ENCODE measurements at regions not wholly inside any gene's neighbourhood (a gene's known extent, or its start where the extent isn't known, plus 50 kb on each side); places are given as distances from the start of the nearest gene placed in this dataset.

- H2BK5ac ChIP-seq (ENCODE audit: insufficient read length, low read length): no peak overlapping the region
- no peaks in the 10 kb centered on the region for H3K79me2 ChIP-seq (ENCODE audit: insufficient read depth, low read length)
- H2AK5ac ChIP-seq (ENCODE audit: insufficient read length, low read length): no peak overlapping the region
- no peak overlapping the region for H3K27ac Mint-ChIP-seq
- H4K5ac ChIP-seq (ENCODE audit: insufficient read length, low read depth, low read length): no peak overlapping the region
- H2BK12ac ChIP-seq (ENCODE audit: insufficient read length, low read depth, low read length): no peak overlapping the region
- no peak overlapping the region for H2AFZ ChIP-seq (ENCODE audit: low read length)
- no peaks in the 10 kb centered on the region for H3K36me3 Mint-ChIP-seq (ENCODE audit: insufficient read depth in 1 of 3, low read depth in 3 of 3)
- H3K4me3 Mint-ChIP-seq: no peak overlapping the region
- H4K8ac ChIP-seq (replicated peaks; ENCODE audit: insufficient read length, low read depth, low read length): no peak overlapping the region
- peaks cover 2% of the 10 kb centered on the region; the same call in 1 of the 2 replicates for H3K27me3 ChIP-seq (ENCODE audit: insufficient read depth, low read length)
- no peaks in the 10 kb centered on the region for H3K9me3 Mint-ChIP-seq
- no peaks in the 10 kb centered on the region for H3K23me2 ChIP-seq (ENCODE audit: insufficient read length, low read depth, low read length, poor library complexity, severe bottlenecking)
- H4K91ac ChIP-seq (ENCODE audit: insufficient read length, low read depth, low read length): no peak overlapping the region
- no peak overlapping the region for H3K9ac ChIP-seq (ENCODE audit: extremely low read depth, insufficient read length, low read length)
- H3K4ac ChIP-seq (ENCODE audit: low read depth, low read length): no peak overlapping the region
- H3T11ph ChIP-seq (ENCODE audit: low read length): no peak overlapping the region
- no peaks in the 10 kb centered on the region for H3K79me1 ChIP-seq (ENCODE audit: insufficient read depth, low read depth, low read length, poor library complexity, severe bottlenecking)
- DNase-seq: no peak
- no peak overlapping the region for H3K14ac ChIP-seq (ENCODE audit: insufficient read depth, low read length)
- H3K18ac ChIP-seq (ENCODE audit: insufficient read length, low read depth, low read length): no peak overlapping the region
- no peak overlapping the region for H2BK15ac ChIP-seq (ENCODE audit: low read depth, low read length)
- H3K27me3 Mint-ChIP-seq (ENCODE audit: low read depth): peaks cover 36% of the 10 kb centered on the region
- H4K20me1 ChIP-seq (ENCODE audit: control insufficient read depth, insufficient read depth, insufficient read length): no peaks in the 10 kb centered on the region
- WGBS (ENCODE audit: extremely low coverage, insufficient read length, low lambda C conversion rate): no CpG with 5 or more reads among the region's 2 CpGs
- no peak overlapping the region for H3K27ac ChIP-seq (ENCODE audit: insufficient read length, low read depth, low read length)
- H3K4me1 Mint-ChIP-seq: no peaks in the 10 kb centered on the region
- H3K4me1 ChIP-seq (ENCODE audit: insufficient read depth, low read length): no peaks in the 10 kb centered on the region
- no peak overlapping the region for H3K4me2 ChIP-seq (ENCODE audit: insufficient read depth, insufficient read length, low read length)
- no peak overlapping the region for H3K56ac ChIP-seq (ENCODE audit: insufficient read length, low read depth, low read length)
- no peak overlapping the region for H2BK20ac ChIP-seq (ENCODE audit: low read depth, low read length, poor library complexity, severe bottlenecking)
- TF ChIP-seq CTCF (conservative IDR thresholded peaks at IDR 0.05): no peak
- H2BK120ac ChIP-seq (ENCODE audit: low read depth, low read length, poor library complexity, severe bottlenecking): no peak overlapping the region
- no peaks in the 10 kb centered on the region for H3K9me3 ChIP-seq (ENCODE audit: control insufficient read depth, low read depth, low read length)
- no peak overlapping the region for H3K23ac ChIP-seq (ENCODE audit: insufficient read length, low read depth, low read length)
Observed at GRCh38 chrX:130997314-130997713, 60.8 kb upstream of the ARHGAP36 start.

Data from H9 (cell line).